OCI-LY7 (cell line): ENCODE measurements at regions not wholly inside any gene's neighbourhood (a gene's known extent, or its start where the extent isn't known, plus 50 kb on each side); places are given as distances from the start of the nearest gene placed in this dataset.

Experiments
- BruUV-seq: library from RNA; stranded (reverse); fragments of 400-500 nt; replicated peaks from 2 replicates; lab custom pipeline; 2021; lab: Mats Ljungman, UMichigan
- CTCF ChIA-PET: fragments of 300-600 bp; sonication (Branson Sonifier 250); formaldehyde crosslinking; loops from one replicate; lab custom pipeline; 2022; ENCODE audit warnings: antibody characterized with exemption; ENCODE audit not compliant: unreplicated experiment; lab: Charles Lee
- POLR2A ChIA-PET: fragments of 300-600 bp; sonication (Branson Sonifier 250); formaldehyde crosslinking; loops from one replicate; lab custom pipeline; 2022; ENCODE audit warnings: antibody characterized with exemption; lab: Charles Lee
- DNase-seq: peaks from one replicate; pipeline ENCODE4 v3.0.0-alpha.2; 2015; ENCODE audit warnings: low spot score
- H2AFZ ChIP-seq: fragments of 200-600 bp; sonication (generic), shearing (Covaris generic); 2 replicates; pipeline ENCODE4 v1.6.1; 2014; ENCODE audit warnings: mild to moderate bottlenecking, antibody characterized with exemption, low read length, moderate library complexity
- H3K27ac ChIP-seq: fragments of 200-600 bp; sonication (generic); 2 replicates; pipeline ENCODE4 v1.5.1; 2014; ENCODE audit warnings: mixed run types, low read depth, mild to moderate bottlenecking, moderate library complexity, low read length, inconsistent platforms; ENCODE audit not compliant: poor library complexity, severe bottlenecking
- H3K36me3 ChIP-seq: fragments of 200-600 bp; sonication (generic); 2 replicates; pipeline ENCODE4 v1.6.1; 2014; ENCODE audit warnings: mild to moderate bottlenecking, antibody characterized with exemption, low read length, moderate library complexity, mixed read lengths; ENCODE audit not compliant: insufficient read depth
- H3K4me1 ChIP-seq: fragments of 200-600 bp; sonication (generic); 2 replicates; pipeline ENCODE4 v1.5.1; 2014; ENCODE audit warnings: mild to moderate bottlenecking, low read length; ENCODE audit not compliant: insufficient read depth, poor library complexity, severe bottlenecking
- H3K4me2 ChIP-seq: fragments of 200-600 bp; sonication (generic); 2 replicates; pipeline ENCODE4 v1.6.1; 2014; ENCODE audit warnings: mild to moderate bottlenecking, low read length
- H3K4me3 ChIP-seq: fragments of 200-600 bp; sonication (generic); 2 replicates; pipeline ENCODE4 v1.5.1; 2014; ENCODE audit warnings: mild to moderate bottlenecking, low read depth, low read length; ENCODE audit not compliant: poor library complexity, severe bottlenecking
- H3K79me2 ChIP-seq: fragments of 200-600 bp; sonication (generic); 2 replicates; pipeline ENCODE4 v1.6.1; 2016; ENCODE audit warnings: low read depth, mild to moderate bottlenecking, low read length, moderate library complexity, mixed read lengths; ENCODE audit not compliant: insufficient read depth
- H3K9me2 ChIP-seq: fragments of 200-600 bp; sonication (generic); 2 replicates; pipeline ENCODE4 v1.6.1; 2016; ENCODE audit warnings: mild to moderate bottlenecking, low read length, mixed read lengths; ENCODE audit not compliant: insufficient read depth
- H3K9me3 ChIP-seq: fragments of 200-600 bp; sonication (generic); 2 replicates; pipeline ENCODE4 v1.6.1; 2014; ENCODE audit warnings: mild to moderate bottlenecking, mixed run types, low read length, mixed read lengths
- H4K20me1 ChIP-seq: fragments of 200-600 bp; sonication (generic); 2 replicates; pipeline ENCODE4 v1.6.1; 2014; ENCODE audit warnings: mild to moderate bottlenecking, antibody characterized with exemption, low read length, moderate library complexity, mixed read lengths; ENCODE audit not compliant: insufficient read depth
- EZH2phosphoT487 ChIP-seq: fragments of 200-600 bp; sonication (generic); IDR thresholded peaks from 2 replicates; pipeline ENCODE4 v1.6.1; 2018; ENCODE audit warnings: low read depth, borderline replicate concordance, mild to moderate bottlenecking, mixed run types, antibody characterized with exemption, low read length, moderate library complexity, mixed read lengths
- intact Hi-C: fragments of 100-400 bp; cut with micrococcal nuclease; formaldehyde crosslinking; loops from one replicate; pipeline ENCODE4 v1.10.0; 2022; ENCODE audit not compliant: unreplicated experiment
- TF ChIP-seq, protein P1 (sequence below): fragments of 200-600 bp; sonication (generic); conservative IDR thresholded peaks from 2 replicates; pipeline ENCODE4 v1.5.1; 2014; ENCODE audit warnings: mild to moderate bottlenecking, antibody characterized with exemption, low read length, moderate library complexity, mixed read lengths

DNA sequence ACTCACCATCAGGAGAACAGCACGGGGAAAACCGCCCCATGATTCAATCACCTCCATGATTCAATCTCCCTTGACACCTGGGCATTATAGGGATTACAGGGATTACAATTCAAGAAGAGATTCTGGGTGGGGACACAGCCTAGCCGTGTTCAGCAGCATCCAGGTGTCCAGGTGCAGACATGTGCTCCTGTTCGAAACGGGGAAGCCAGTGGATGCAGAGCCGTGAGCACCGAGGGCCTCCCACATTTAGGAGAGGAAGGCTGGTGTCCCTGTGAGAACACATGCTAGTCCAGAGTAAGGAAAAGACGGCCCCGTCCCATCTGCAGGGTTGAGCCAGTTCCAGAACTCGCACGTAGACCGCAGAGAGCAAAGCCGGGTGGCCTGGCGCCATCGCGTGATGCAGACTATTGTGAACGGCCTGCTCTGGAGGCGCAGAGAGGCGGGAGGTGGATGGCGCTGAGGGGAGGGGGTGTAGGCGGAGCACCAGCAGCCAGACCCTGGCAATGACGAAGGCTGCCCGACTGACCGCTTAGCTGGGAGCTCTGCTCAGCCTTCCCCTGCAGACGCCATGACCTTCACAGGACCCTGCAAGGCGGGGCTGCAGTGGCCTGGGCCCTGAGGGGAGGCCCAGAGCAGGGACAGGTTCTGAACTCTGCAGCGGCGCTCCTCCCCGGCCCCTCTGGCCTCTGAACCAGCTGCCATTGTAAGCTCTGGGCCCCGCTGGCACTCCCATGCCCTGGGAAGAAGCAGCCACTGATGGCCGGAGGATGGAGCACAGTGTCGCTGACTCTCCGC, 141.6 kb upstream of the TCERG1L start:
- ChIA-PET CTCF (no interaction called here), POLR2A (no interaction called here)
- DNase-seq, result no peak
- Histone ChIP-seq H3K9me3 (no peaks in the 10 kb centered on the region), H2AFZ (no peak overlapping the region), H4K20me1 (no peaks in the 10 kb centered on the region), H3K4me1 (no peaks in the 10 kb centered on the region), H3K9me2 (no peaks in the 10 kb centered on the region), H3K36me3 (no peaks in the 10 kb centered on the region), H3K27ac (no peak overlapping the region), H3K4me3 (no peak overlapping the region), H3K79me2 (no peaks in the 10 kb centered on the region), H3K4me2 (no peak overlapping the region)
- intact Hi-C loops, result no loop called here
- no TSS peak for BruUV-seq
- no peak for TF ChIP-seq EZH2phosphoT487
- TF ChIP-seq, protein P1, sequence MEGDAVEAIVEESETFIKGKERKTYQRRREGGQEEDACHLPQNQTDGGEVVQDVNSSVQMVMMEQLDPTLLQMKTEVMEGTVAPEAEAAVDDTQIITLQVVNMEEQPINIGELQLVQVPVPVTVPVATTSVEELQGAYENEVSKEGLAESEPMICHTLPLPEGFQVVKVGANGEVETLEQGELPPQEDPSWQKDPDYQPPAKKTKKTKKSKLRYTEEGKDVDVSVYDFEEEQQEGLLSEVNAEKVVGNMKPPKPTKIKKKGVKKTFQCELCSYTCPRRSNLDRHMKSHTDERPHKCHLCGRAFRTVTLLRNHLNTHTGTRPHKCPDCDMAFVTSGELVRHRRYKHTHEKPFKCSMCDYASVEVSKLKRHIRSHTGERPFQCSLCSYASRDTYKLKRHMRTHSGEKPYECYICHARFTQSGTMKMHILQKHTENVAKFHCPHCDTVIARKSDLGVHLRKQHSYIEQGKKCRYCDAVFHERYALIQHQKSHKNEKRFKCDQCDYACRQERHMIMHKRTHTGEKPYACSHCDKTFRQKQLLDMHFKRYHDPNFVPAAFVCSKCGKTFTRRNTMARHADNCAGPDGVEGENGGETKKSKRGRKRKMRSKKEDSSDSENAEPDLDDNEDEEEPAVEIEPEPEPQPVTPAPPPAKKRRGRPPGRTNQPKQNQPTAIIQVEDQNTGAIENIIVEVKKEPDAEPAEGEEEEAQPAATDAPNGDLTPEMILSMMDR, result no peak

DNA sequence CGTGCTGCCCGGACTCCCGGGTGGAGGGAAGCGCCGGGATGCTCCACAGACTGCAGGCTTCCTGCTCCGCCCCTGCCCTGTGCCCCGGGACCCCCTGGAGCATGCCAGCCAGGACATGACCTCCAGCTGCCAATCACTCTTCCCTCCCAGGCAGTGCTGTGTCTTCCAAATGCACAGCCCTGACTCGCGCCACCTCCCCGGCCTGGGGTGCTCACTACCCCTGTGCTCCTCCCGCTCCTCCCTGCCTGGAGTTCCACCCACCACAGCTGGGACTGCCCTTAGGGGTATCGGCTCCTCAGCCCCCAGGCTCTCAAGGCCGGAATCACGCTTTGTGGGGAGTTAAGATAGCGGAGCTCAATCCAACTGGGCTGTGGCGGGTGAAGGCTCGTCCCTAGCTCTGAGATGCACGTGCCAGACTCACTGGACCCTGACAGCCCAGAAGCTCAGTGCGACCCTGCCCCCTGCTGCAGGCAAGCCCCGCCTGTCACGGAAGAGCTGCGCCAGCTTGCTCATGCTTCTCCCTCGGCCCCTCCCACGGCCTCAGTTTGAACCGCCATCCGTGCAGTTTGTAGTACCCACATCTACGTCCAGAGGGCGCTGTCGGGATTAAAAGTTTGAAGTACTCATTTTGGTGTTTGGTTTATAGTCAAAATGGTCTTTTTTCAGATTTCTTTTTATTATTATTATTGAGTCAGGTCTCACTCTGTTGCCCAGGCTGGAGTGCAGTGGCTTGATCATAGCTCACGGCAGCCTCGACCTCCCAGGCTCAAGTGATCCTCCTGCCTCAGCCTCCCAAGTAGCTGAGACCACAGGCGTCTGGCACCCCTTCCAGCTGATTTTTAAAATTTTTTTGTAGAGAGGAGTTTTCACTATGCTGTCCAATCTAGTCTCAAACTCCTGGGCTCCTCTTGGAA, 142.5 kb upstream of the TCERG1L start:
- DNase-seq, result peak; percentile 62

More for the DNA sequence above, 142.5 kb upstream of the TCERG1L start:
- no TSS peak for BruUV-seq
- H3K4me3 ChIP-seq, result no peak overlapping the region
- H3K79me2 ChIP-seq, result no peaks in the 10 kb centered on the region
- no peak overlapping the region for H3K4me2 ChIP-seq
- intact Hi-C loops, result loop anchor here (1.0 to 2.0 kb wide), 2 partner anchors 333 to 421 kb away; no protein-coding TSS in a partner anchor
- ChIA-PET POLR2A (interaction anchor here (0.9 kb wide), 1 partner anchor 14 kb away, joined by 3 read pairs; no protein-coding TSS in a partner anchor), CTCF (no interaction called here)
- no peaks in the 10 kb centered on the region for H4K20me1 ChIP-seq
- TF ChIP-seq EZH2phosphoT487, result no peak
- TF ChIP-seq, protein P1, result peak; percentile 83
- H3K9me3 ChIP-seq, result no peaks in the 10 kb centered on the region
- H3K4me1 ChIP-seq, result no peaks in the 10 kb centered on the region
- H2AFZ ChIP-seq, result peak overlapping the region; percentile 57; the same call in 1 of the 2 replicates
- H3K9me2 ChIP-seq, result no peaks in the 10 kb centered on the region
- H3K27ac ChIP-seq, result no peak overlapping the region
- H3K36me3 ChIP-seq, result no peaks in the 10 kb centered on the region
